HG02870 (cell line): ENCODE measurements at regions not wholly inside any gene's neighbourhood (a gene's known extent, or its start where the extent isn't known, plus 50 kb on each side); places are given as distances from the start of the nearest gene placed in this dataset.

Experiments used
- ATAC-seq: cut with Tn5 transposase; IDR thresholded peaks from one replicate; pipeline ENCODE4 v1.9.1; 2021; ENCODE audit warnings: mild to moderate bottlenecking, moderate library complexity; ENCODE audit not compliant: unreplicated experiment

DNA sequence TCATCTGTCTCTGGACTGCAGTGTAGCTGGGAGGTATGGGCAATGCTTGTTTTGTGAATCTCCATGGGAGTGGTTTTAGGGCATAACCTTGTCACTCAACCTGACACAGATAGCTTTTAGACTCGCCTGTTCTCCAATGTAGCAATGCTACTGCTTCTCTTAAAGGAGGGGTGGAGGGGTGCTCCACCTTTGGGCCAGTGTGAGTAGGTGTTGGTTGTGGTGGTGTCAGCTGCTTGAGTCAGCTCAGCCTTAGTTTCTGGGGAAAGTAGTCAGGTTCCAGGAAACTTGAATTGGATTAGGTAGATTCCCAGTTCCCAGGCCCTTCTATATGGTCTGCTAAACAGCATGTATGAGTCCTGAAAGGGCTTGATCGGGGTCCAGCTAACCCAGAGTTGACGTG is 91.1 kb upstream of the PLPPR1 start:
- no peak for ATAC-seq

DNA sequence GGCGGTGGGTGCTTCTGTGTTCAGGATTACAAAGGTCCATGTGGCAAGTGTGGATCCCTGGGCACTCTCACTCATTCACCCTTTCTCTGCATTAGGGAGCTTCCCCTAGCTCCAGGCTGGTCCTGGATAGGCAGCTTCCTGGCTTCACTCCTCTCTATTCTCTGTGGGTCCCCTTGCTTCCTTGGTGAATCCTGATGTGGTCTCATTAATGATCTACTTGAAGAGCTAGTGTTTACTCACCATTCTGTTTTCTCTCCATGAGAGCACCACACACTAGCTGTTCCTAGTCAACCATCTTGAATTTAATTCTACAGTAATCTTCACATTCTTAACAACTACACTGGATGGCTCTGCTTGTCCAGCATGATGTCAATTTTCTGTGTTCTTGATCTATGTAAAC is 90.0 kb upstream of the PLPPR1 start:
- no peak for ATAC-seq

- no peak for ATAC-seq
These were observed 88.9 kb upstream of the PLPPR1 start for GRCh38 chr9:100939636-100940035.

DNA sequence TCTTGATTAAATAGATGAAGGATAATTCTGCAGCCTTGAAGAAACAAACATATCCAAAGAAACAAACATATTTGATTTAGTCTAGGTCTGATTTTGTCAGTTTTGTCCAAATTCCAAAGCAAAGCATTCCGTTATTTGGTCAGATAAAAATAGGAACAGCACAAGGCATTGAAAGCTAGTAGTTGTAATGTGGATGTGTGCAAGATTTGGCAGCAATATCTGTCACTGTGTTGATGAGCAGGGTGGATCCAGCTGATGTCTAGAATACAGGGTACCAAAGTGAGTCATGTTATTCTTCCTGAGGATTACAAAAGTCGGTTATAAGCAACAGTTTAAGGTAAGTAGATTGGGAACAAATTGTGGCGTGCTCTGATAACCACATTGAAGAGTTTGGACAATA is 69.3 kb upstream of the PLPPR1 start:
- ATAC-seq = no peak
